Esophagus squamous epithelium (tissue), 4 donors: ENCODE measurements at regions not wholly inside any gene's neighbourhood (a gene's known extent, or its start where the extent isn't known, plus 50 kb on each side); places are given as distances from the start of the nearest gene placed in this dataset.

Experiments
- POLR2A ChIP-seq, 4 donors: fragments of 450-650 bp; IDR thresholded peaks; one replicate each; pipeline ENCODE4 v1.6.1; 2017; ENCODE audit warnings: antibody characterized with exemption in 4 of 4, mild to moderate bottlenecking in 4 of 4, moderate library complexity in 3 of 4
- TF ChIP-seq, protein P1 (sequence below), 6 experiments: fragments of 450-650 bp in 4 of 6; fragments of 200-600 bp in 2 of 6; sonication (generic) in 2 of 6; IDR thresholded peaks; one replicate each; pipeline ENCODE4 v1.5.1; 2016 to 2019; ENCODE audit warnings: antibody characterized with exemption in 6 of 6, mild to moderate bottlenecking in 4 of 6, moderate library complexity in 4 of 6

DNA sequence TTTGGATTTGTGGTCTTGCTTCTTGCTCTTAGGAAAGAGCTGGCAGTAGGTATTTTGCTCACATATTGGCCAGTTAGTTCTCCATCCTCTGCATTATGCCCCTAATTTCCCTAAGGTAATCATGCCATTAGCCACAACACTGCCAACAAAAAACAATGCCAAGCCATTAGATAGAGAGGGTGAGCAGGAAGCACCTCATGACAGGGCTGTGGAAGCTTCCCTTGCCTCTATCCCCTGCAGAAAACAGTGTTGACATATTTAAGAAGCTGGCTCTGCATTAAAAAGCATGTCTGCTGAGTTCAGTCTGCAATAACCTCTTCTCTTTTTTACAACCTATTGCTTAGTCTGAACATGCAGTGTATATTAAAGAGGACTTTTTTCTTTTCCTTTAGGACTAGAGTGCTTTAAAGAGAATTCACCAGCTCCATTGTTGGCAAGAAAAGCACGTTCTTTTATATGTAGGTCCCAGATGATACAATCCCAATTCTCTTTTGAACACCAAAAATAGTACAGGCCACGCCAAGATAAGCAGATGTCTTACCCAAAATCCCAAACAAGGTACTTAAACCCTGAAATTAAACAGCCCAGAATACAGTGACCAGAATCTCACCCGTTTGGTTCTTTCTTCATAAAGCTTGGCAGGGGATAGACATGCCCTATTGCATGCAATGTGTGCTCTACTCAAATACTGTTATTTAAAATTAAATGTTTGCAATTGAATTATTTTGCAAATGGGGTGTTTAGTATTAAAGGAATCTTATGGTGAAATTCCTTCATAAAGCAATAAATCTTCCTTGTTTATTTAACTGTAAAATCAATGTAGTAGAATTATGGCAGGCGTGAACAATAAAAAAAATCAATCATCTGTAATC, 93.7 kb upstream of the UBE3A start:
- TF ChIP-seq, protein P1, sequence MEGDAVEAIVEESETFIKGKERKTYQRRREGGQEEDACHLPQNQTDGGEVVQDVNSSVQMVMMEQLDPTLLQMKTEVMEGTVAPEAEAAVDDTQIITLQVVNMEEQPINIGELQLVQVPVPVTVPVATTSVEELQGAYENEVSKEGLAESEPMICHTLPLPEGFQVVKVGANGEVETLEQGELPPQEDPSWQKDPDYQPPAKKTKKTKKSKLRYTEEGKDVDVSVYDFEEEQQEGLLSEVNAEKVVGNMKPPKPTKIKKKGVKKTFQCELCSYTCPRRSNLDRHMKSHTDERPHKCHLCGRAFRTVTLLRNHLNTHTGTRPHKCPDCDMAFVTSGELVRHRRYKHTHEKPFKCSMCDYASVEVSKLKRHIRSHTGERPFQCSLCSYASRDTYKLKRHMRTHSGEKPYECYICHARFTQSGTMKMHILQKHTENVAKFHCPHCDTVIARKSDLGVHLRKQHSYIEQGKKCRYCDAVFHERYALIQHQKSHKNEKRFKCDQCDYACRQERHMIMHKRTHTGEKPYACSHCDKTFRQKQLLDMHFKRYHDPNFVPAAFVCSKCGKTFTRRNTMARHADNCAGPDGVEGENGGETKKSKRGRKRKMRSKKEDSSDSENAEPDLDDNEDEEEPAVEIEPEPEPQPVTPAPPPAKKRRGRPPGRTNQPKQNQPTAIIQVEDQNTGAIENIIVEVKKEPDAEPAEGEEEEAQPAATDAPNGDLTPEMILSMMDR (IDR thresholded peaks at IDR 0.05): no peak
- TF ChIP-seq POLR2A (IDR thresholded peaks at IDR 0.05): no peak
